Suprapubic skin (tissue), 4 donors: ENCODE measurements at regions not wholly inside any gene's neighbourhood (a gene's known extent, or its start where the extent isn't known, plus 50 kb on each side); places are given as distances from the start of the nearest gene placed in this dataset.

ENCODE experiments used
- POLR2A ChIP-seq, 2 donors: fragments of 450-650 bp; IDR thresholded peaks; one replicate each; pipeline ENCODE4 v1.6.1; 2017; ENCODE audit warnings: antibody characterized with exemption in 2 of 2, mild to moderate bottlenecking in 2 of 2, moderate library complexity in 2 of 2
- POLR2AphosphoS5 ChIP-seq, 3 donors: sonication (generic); formaldehyde crosslinking; IDR thresholded peaks; one replicate each; pipeline ENCODE4 v1.6.1; 2017; ENCODE audit warnings: antibody characterized with exemption in 3 of 3
- TF ChIP-seq, protein P1 (sequence below), 2 donors: fragments of 200-600 bp in 1 of 2; fragments of 450-650 bp in 1 of 2; sonication (generic) in 1 of 2; IDR thresholded peaks; one replicate each; pipeline ENCODE4 v1.5.1; 2016 to 2019; ENCODE audit warnings: antibody characterized with exemption in 2 of 2, mild to moderate bottlenecking in 1 of 2, moderate library complexity in 1 of 2

DNA sequence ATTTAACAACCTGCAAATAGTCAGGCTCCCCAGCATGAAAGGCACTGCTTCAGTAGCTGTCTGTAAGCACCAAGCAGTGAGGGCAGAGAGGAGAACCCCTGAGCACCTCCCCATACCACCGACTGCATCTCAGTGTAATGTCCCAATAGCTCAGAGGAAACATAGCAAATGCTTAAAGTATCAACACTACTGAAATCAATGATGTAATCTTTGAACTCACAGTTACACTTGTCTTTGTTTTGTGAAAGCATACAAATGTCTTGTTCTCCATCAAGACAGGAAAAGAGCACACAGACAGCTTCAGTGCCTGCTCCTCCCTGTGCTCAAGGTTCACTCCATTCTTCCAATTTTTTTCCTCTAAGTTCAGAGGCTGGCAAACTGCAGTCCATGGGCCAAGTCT, 94.7 kb downstream of the IRS2 start:
- TF ChIP-seq, protein P1, sequence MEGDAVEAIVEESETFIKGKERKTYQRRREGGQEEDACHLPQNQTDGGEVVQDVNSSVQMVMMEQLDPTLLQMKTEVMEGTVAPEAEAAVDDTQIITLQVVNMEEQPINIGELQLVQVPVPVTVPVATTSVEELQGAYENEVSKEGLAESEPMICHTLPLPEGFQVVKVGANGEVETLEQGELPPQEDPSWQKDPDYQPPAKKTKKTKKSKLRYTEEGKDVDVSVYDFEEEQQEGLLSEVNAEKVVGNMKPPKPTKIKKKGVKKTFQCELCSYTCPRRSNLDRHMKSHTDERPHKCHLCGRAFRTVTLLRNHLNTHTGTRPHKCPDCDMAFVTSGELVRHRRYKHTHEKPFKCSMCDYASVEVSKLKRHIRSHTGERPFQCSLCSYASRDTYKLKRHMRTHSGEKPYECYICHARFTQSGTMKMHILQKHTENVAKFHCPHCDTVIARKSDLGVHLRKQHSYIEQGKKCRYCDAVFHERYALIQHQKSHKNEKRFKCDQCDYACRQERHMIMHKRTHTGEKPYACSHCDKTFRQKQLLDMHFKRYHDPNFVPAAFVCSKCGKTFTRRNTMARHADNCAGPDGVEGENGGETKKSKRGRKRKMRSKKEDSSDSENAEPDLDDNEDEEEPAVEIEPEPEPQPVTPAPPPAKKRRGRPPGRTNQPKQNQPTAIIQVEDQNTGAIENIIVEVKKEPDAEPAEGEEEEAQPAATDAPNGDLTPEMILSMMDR (IDR thresholded peaks at IDR 0.05), result no peak
- TF ChIP-seq POLR2AphosphoS5 (IDR thresholded peaks at IDR 0.05) (no peak), POLR2A (IDR thresholded peaks at IDR 0.05) (no peak)
